ENCODE measurements at regions not wholly inside any gene's neighbourhood (a gene's known extent, or its start where the extent isn't known, plus 50 kb on each side); places are given as distances from the start of the nearest gene placed in this dataset.

DNA sequence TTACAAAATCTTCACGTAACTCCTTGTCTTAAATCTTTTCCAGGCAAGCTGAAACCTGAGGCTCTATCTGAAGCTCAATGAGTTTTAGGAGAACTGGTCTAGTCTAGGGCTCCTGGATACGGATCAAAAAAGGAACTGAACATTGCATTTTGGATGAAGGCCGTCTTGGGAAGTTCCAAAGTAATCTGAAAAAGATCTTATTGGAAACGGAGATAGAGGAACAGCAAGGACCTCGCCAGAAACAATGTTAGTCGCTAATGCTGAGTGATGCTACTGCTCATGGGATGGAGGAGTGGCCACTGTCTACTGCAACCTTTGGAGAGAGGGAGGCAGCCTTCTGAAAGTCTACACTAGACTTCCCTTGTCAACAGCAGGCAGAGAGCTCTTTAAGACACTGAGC, 91.4 kb upstream of the ATXN1 start:
- TF ChIP-seq ZFX (IDR thresholded peaks at IDR 0.05) = no peak
- TF ChIP-seq, protein P1, sequence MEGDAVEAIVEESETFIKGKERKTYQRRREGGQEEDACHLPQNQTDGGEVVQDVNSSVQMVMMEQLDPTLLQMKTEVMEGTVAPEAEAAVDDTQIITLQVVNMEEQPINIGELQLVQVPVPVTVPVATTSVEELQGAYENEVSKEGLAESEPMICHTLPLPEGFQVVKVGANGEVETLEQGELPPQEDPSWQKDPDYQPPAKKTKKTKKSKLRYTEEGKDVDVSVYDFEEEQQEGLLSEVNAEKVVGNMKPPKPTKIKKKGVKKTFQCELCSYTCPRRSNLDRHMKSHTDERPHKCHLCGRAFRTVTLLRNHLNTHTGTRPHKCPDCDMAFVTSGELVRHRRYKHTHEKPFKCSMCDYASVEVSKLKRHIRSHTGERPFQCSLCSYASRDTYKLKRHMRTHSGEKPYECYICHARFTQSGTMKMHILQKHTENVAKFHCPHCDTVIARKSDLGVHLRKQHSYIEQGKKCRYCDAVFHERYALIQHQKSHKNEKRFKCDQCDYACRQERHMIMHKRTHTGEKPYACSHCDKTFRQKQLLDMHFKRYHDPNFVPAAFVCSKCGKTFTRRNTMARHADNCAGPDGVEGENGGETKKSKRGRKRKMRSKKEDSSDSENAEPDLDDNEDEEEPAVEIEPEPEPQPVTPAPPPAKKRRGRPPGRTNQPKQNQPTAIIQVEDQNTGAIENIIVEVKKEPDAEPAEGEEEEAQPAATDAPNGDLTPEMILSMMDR (conservative IDR thresholded peaks at IDR 0.05) = no peak
- H3K27ac ChIP-seq = no peak overlapping the region

DNA sequence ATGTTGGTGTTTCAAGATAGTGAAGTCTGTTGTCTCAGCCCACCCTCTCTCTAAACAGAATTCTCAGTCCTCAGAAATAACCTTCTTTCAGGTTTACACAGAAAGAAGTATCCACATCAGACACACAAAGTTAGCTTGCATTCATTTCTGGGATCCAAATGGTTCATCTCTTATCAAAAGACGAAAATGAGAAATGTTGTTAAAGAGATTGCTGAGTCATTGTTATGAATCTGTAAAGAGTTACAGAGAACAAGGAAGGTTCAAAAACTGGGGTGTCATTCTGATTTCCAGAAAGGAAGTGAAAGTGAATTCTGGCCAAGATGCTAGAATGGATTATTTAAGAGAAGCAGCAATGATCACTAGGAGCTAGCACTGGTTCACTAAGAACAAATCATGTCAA, 90.5 kb upstream of the ATXN1 start:
- TF ChIP-seq ZFX (IDR thresholded peaks at IDR 0.05) = no peak
- TF ChIP-seq, protein P1 (conservative IDR thresholded peaks at IDR 0.05) = no peak
- H3K27ac ChIP-seq = no peak overlapping the region

DNA sequence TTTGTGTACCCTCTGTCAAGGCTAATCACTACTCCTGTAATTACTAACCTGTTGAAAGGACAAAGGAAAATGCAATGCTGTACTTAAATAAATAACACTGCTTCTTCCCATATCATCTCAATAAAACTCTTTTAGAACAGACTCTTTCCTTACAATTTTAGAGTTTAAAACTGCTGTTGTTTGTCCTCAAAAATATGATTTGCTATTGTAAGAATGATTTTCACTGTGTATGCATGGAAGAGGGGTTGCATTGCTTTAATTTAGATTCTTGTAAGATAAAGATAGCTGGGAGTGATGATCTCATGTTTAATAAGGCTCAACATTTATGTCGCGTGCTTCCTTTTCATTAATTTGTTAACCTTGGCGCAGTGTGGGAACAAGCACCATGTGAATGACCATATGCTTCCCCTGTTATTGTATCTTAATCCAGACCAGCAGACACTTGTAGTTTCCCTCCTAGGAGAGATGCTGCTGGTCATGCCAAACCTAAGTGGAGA, 89.8 kb upstream of the ATXN1 start:
- H3K27ac ChIP-seq = no peak overlapping the region
- no peak for TF ChIP-seq ZFX (IDR thresholded peaks at IDR 0.05)
- TF ChIP-seq, protein P1 (conservative IDR thresholded peaks at IDR 0.05) = no peak

DNA sequence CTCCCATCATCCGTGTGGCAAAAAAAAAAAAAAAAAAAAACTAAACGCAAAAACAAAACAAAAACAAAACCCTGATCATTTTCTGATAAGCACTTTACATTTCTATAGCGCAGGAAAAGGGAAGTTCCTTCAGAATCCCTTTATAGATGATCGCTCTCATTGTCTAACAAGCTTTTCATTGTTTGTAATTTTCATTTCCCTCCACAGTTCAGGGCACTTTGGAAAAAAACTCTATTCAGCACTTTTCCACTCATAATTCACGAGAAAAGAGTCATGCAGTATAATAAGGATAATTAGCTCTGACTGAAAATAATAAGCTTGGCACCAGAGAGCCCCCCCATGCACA, 89.4 kb upstream of the ATXN1 start:
- TF ChIP-seq ZFX (IDR thresholded peaks at IDR 0.05) = no peak
- TF ChIP-seq, protein P1 (conservative IDR thresholded peaks at IDR 0.05) = no peak
- no peak overlapping the region for H3K27ac ChIP-seq

DNA sequence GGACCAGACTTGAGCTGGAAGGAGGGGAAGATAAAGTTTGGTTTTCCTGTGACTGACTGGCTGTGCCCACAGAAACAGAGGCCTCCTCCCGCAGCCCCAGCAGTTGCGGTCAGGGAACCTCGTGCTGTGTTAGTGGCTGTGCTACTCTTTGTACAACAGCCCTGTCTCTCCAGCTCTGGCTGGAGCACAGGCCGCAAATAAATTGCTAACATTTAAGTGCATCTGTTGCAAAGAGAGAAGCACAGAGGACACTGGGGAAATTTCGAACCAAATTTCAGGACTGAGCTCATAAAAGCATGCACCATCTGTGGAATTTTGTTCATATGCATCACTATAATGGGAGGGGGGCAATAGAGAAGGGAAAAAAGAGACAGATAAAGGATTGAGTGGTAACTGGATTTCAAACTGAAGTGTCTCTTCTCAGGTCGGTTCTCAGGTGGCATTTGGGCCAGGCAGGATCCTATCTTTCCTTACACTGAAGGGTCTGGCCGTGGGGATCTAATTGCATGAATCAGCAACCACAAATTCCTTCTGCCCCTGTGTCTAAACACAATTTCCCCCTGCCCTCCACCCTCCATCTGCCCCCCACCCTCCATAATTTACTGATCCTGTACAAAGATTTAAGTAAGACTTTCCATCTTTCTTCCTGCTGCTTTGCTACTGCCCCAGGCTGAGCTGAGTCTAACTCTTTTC, 88.9 kb upstream of the ATXN1 start:
- H3K27ac ChIP-seq = peak overlapping the region; percentile 54

DNA sequence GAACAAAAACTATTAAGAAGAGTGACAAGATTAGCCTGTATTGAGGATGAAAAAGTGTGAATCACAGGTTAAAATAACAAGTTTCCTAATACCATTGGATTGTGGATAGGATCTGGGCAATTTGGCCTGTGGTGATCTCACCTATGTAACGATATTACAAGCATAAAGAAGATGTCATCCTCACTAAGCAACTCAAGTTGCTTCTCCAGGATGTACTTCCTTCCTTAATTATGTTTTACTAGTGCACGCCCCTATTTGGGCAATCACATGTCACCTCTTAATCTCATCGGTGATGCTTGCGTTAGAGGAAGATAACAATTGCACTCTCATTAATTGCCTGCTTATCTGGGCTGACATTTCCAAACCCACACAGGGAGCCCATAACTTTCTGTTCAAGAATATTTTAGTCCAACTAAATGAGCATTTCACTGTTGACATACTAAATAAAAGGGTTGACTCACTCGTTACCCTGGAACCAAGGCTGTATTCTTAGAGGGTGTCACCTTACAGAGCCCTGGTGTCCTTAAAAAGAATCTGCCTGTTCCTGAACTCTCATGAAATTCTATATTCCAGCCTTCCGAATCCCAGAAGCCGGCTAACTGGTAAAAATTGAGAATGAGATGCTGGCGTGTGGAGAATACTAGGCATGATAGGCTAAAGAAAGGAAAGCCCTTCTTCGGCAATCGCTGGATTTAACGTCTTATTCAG, 88.2 kb upstream of the ATXN1 start:
- peak overlapping the region; percentile 54 for H3K27ac ChIP-seq
- TF ChIP-seq, protein P1 (conservative IDR thresholded peaks at IDR 0.05) = no peak
- TF ChIP-seq ZFX (IDR thresholded peaks at IDR 0.05) = no peak

More for the DNA sequence above, 88.9 kb upstream of the ATXN1 start:
- TF ChIP-seq, protein P1 (conservative IDR thresholded peaks at IDR 0.05) = no peak
- no peak for TF ChIP-seq ZFX (IDR thresholded peaks at IDR 0.05)

DNA sequence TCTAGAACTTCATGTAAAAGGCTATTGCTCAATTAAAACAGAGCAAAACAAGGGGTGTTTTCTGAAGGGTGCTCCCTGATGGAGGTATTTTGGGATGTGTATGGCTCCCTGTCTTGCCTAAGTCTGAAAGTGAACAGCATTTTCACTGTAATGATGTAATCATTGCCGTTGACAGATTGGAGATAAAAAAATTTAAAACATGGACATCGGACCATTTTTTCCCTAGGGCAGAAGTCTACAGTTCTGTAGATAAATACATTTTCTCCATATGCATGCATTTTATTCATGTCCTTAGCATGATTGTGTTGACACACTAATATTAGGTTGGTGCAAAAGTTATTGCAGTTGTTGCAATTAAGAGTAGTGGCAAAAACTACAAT, 85.1 kb upstream of the ATXN1 start:
- H3K27ac ChIP-seq = no peak overlapping the region
- TF ChIP-seq ZFX (IDR thresholded peaks at IDR 0.05) = no peak
- TF ChIP-seq, protein P1 (conservative IDR thresholded peaks at IDR 0.05) = no peak
